IMR-90 (cell line): ENCODE measurements at regions not wholly inside any gene's neighbourhood (a gene's known extent, or its start where the extent isn't known, plus 50 kb on each side); places are given as distances from the start of the nearest gene placed in this dataset.

Experiments
- ATAC-seq: fragments of 200-7000 bp; cut with Tn5 transposase; 2 replicates; pipeline ENCODE4 v1.9.1; 2020; ENCODE audit warnings: low read depth, mild to moderate bottlenecking, moderate library complexity
- BruUV-seq: library from RNA; stranded (reverse); fragments of 400-500 nt; replicated peaks from 2 replicates; lab custom pipeline; 2021; lab: Mats Ljungman, UMichigan
- CTCF ChIA-PET: fragments of 300-600 bp; formaldehyde crosslinking; extraction: SDS; loops from one replicate; lab custom pipeline; 2021; ENCODE audit warnings: antibody characterized with exemption; lab: Yijun Ruan, JAX
- POLR2A ChIA-PET: fragments of 300-600 bp; sonication (Branson Sonifier 250); formaldehyde crosslinking; loops from one replicate; lab custom pipeline; 2022; ENCODE audit warnings: antibody characterized with exemption; ENCODE audit not compliant: unreplicated experiment; lab: Charles Lee
- DNase-seq: peaks from one replicate; pipeline ENCODE4 v3.0.0; 2013
- H2AFZ ChIP-seq: replicated peaks from 2 replicates; pipeline ENCODE3; 2013; ENCODE audit warnings: low read length, mild to moderate bottlenecking; ENCODE audit not compliant: poor library complexity
- H2AK5ac ChIP-seq: 2 replicates; pipeline ENCODE4 v1.6.1; 2013; ENCODE audit warnings: low read depth, low read length, inconsistent platforms
- H2AK9ac ChIP-seq: replicated peaks from 2 replicates; pipeline ENCODE3; 2013; ENCODE audit warnings: mild to moderate bottlenecking, low read depth, low read length, moderate library complexity; ENCODE audit not compliant: poor library complexity
- H2BK120ac ChIP-seq: 2 replicates; pipeline ENCODE4 v1.6.1; 2013; ENCODE audit warnings: low read depth, low read length, inconsistent platforms
- H2BK15ac ChIP-seq: 3 replicates; pipeline ENCODE4 v1.6.1; 2013; ENCODE audit warnings: low read depth, low read length, inconsistent platforms
- H2BK20ac ChIP-seq: 2 replicates; pipeline ENCODE4 v1.6.1; 2013; ENCODE audit warnings: low read depth, mild to moderate bottlenecking, inconsistent platforms, low read length, moderate library complexity
- H2BK5ac ChIP-seq: 2 replicates; pipeline ENCODE4 v1.6.1; 2013; ENCODE audit warnings: mild to moderate bottlenecking, low read depth, low read length, inconsistent platforms; ENCODE audit not compliant: poor library complexity, severe bottlenecking
- H3K14ac ChIP-seq: replicated peaks from 2 replicates; pipeline ENCODE4 v1.6.1; 2013; ENCODE audit warnings: low read depth, low read length, inconsistent platforms
- H3K18ac ChIP-seq: 2 replicates; pipeline ENCODE4 v1.6.1; 2013; ENCODE audit warnings: low read depth, low read length, control low read depth
- H3K23ac ChIP-seq: 2 replicates; pipeline ENCODE4 v1.6.1; 2013; ENCODE audit warnings: low read depth, low read length, inconsistent platforms
- H3K27ac ChIP-seq: 2 replicates; pipeline ENCODE4 v1.5.1; 2013; ENCODE audit warnings: mild to moderate bottlenecking, control low read depth, low read length; ENCODE audit not compliant: insufficient read depth
- H3K27me3 ChIP-seq: 2 replicates; pipeline ENCODE4 v1.6.1; 2013; ENCODE audit warnings: low read length; ENCODE audit not compliant: control insufficient read depth, insufficient read depth
- H3K36me3 ChIP-seq: 2 replicates; pipeline ENCODE4 v1.6.1; 2013; ENCODE audit warnings: low read length, mixed read lengths; ENCODE audit not compliant: control insufficient read depth, insufficient read depth
- H3K4ac ChIP-seq: 2 replicates; pipeline ENCODE4 v1.6.1; 2013; ENCODE audit warnings: low read depth, low read length, inconsistent platforms
- H3K4me1 ChIP-seq: 2 replicates; pipeline ENCODE4 v1.6.1; 2013; ENCODE audit warnings: low read length, mixed read lengths; ENCODE audit not compliant: control insufficient read depth, insufficient read depth
- H3K4me2 ChIP-seq: 2 replicates; pipeline ENCODE4 v1.6.1; 2013; ENCODE audit warnings: low read depth, mild to moderate bottlenecking, control low read depth, low read length, moderate library complexity
- H3K4me3 ChIP-seq: 2 replicates; pipeline ENCODE4 v1.5.1; 2013; ENCODE audit warnings: low read depth, mild to moderate bottlenecking, control low read depth, low read length, moderate library complexity; ENCODE audit not compliant: insufficient read depth
- H3K56ac ChIP-seq: 2 replicates; pipeline ENCODE4 v1.6.1; 2013; ENCODE audit warnings: low read length, inconsistent platforms; ENCODE audit not compliant: insufficient read depth; ENCODE audit errors: extremely low read depth
- H3K79me1 ChIP-seq, 2 experiments: 2 replicates each; pipeline ENCODE4 v1.6.1; 2013; ENCODE audit warnings: low read length in 2 of 2, inconsistent platforms in 1 of 2, low read depth in 1 of 2
- H3K9ac ChIP-seq: 2 replicates; pipeline ENCODE4 v1.6.1; 2013; ENCODE audit warnings: low read depth, low read length, control low read depth
- H3K9me1 ChIP-seq: 2 replicates; pipeline ENCODE4 v1.6.1; 2013; ENCODE audit warnings: low read length, inconsistent platforms; ENCODE audit not compliant: insufficient read depth
- H3K9me3 ChIP-seq: 2 replicates; pipeline ENCODE4 v1.6.1; 2013; ENCODE audit warnings: low read length; ENCODE audit not compliant: control insufficient read depth, insufficient read depth
- H4K20me1 ChIP-seq: 2 replicates; pipeline ENCODE4 v1.6.1; 2013; ENCODE audit warnings: low read length, inconsistent platforms; ENCODE audit not compliant: insufficient read depth
- H4K5ac ChIP-seq: 2 replicates; pipeline ENCODE4 v1.6.1; 2013; ENCODE audit warnings: mild to moderate bottlenecking, low read depth, low read length, control low read depth
- H4K8ac ChIP-seq, 2 experiments: 2 replicates each; pipeline ENCODE4 v1.6.1; 2013; ENCODE audit warnings: low read depth in 2 of 2, low read length in 2 of 2, control low read depth in 1 of 2, inconsistent platforms in 1 of 2
- H4K91ac ChIP-seq: 2 replicates; pipeline ENCODE4 v1.6.1; 2013; ENCODE audit warnings: low read depth, low read length, inconsistent platforms; ENCODE audit not compliant: insufficient read depth
- FOS ChIP-seq: fragments of 150-350 bp; IDR thresholded peaks from 2 replicates; pipeline ENCODE4 v1.6.1; 2016; ENCODE audit warnings: low read depth, low read length
- MAFK ChIP-seq: IDR thresholded peaks from 2 replicates; pipeline ENCODE4 v1.6.1; 2012; ENCODE audit warnings: low read depth, low read length, improper control_type of control experiment
- RAD21 ChIP-seq: IDR thresholded peaks from 2 replicates; pipeline ENCODE4 v1.6.1; 2012; ENCODE audit warnings: low read length, improper control_type of control experiment
- RCOR1 ChIP-seq: IDR thresholded peaks from 2 replicates; pipeline ENCODE4 v1.6.1; 2012; ENCODE audit warnings: mild to moderate bottlenecking, low read length, improper control_type of control experiment; ENCODE audit not compliant: insufficient replicate concordance
- dilution Hi-C: fragments of 300-500 bp; cut with HindIII; formaldehyde crosslinking; loops from one replicate; pipeline ENCODE4 v1.14.3; 2018; ENCODE audit warnings: low sequenced_read_pairs; ENCODE audit not compliant: unreplicated experiment
- in situ Hi-C: fragments of 300-500 bp; cut with MboI; formaldehyde crosslinking; loops from 3 replicates; pipeline ENCODE4 v1.14.3; 2019; ENCODE audit warnings: low sequenced_read_pairs, inconsistent platforms, mixed read lengths
- intact Hi-C: fragments of 100-400 bp; cut with micrococcal nuclease; formaldehyde crosslinking; loops from 2 replicates; pipeline ENCODE4 v1.10.0; 2022

- no peak overlapping the region for H3K4me2 ChIP-seq
- H4K20me1 ChIP-seq, result no peaks in the 10 kb centered on the region
- CTCF ChIA-PET, result no interaction called here
- TF ChIP-seq FOS (no peak), RCOR1 (no peak), MAFK (no peak), RAD21 (no peak)
- H3K36me3 ChIP-seq, result no peaks in the 10 kb centered on the region
- in situ Hi-C loops, result no loop called here
- no TSS peak for BruUV-seq
- no peak overlapping the region for H2BK20ac ChIP-seq
- ATAC-seq (no peak), DNase-seq (no peak)
- POLR2A ChIA-PET, result no interaction called here
- no peak overlapping the region for H2AK9ac ChIP-seq
- H3K56ac ChIP-seq, result no peak overlapping the region
- H3K9me1 ChIP-seq, result no peaks in the 10 kb centered on the region
- dilution Hi-C loops, result no loop called here
- no peak overlapping the region for H3K18ac ChIP-seq
- no peak overlapping the region for H3K4me3 ChIP-seq
- H4K8ac ChIP-seq, result no peak overlapping the region
- no peak overlapping the region for H2AFZ ChIP-seq
- H3K4me1 ChIP-seq, result no peaks in the 10 kb centered on the region
- H2AK5ac ChIP-seq, result no peak overlapping the region
- H3K14ac ChIP-seq, result no peak overlapping the region
- no peak overlapping the region for H4K5ac ChIP-seq
- H2BK15ac ChIP-seq, result no peak overlapping the region
- no peak overlapping the region for H2BK120ac ChIP-seq
- H3K27ac ChIP-seq, result no peak overlapping the region
- intact Hi-C loops, result no loop called here
- no peak overlapping the region for H2BK5ac ChIP-seq
- no peak overlapping the region for H3K9ac ChIP-seq
- H4K91ac ChIP-seq, result no peak overlapping the region
- H3K23ac ChIP-seq, result no peak overlapping the region
- H3K27me3 ChIP-seq, result no peaks in the 10 kb centered on the region
- no peak overlapping the region for H3K4ac ChIP-seq
- peaks cover 2% of the 10 kb centered on the region; the same call in 1 of the 2 replicates for H3K9me3 ChIP-seq
- no peaks in the 10 kb centered on the region for H3K79me1 ChIP-seq
These were observed 225.7 kb downstream of the PYDC2 start for GRCh38 chr3:191686626-191687025.
